GM19351 (cell line): ENCODE measurements at regions not wholly inside any gene's neighbourhood (a gene's known extent, or its start where the extent isn't known, plus 50 kb on each side); places are given as distances from the start of the nearest gene placed in this dataset.
A peak's percentile ranks its signal among the peaks of the same experiment; 100 is the strongest.

Source experiments
- ATAC-seq: cut with Tn5 transposase; IDR thresholded peaks from one replicate; pipeline ENCODE4 v1.9.1; 2021; ENCODE audit warnings: mild to moderate bottlenecking, moderate library complexity; ENCODE audit not compliant: unreplicated experiment

DNA sequence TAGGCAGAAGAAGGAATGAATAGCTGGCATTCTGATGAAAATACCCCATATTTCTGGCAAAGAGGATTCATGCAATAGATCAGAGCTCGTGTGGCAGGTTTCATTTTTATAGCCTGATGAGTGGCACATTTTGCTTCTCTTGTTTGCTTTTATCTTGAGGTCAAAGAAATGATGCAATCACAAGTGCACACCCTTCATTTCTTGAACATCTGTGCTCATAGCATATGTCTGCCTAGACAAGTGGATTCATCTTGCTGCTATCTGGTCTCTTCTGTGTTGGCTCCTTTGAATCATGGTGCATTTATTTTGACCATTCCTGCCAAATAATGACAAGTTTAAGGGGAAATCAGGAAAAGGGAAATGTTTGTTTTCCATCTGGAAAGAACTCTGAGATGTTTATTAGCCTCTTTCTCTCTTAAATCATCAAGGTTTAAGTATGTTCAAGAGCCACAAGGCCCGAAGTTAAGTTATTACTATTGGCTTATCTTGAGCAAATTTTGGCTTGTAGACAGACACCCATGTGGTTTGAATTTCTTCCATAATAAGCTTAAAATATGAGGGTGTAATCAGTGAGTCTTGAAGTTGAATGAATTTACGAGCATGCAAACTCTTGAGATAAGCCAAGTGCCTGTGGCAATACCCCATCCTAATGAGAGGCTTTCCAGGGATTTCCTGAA, 59.3 kb upstream of the HS3ST1 start:
- ATAC-seq: no peak

DNA sequence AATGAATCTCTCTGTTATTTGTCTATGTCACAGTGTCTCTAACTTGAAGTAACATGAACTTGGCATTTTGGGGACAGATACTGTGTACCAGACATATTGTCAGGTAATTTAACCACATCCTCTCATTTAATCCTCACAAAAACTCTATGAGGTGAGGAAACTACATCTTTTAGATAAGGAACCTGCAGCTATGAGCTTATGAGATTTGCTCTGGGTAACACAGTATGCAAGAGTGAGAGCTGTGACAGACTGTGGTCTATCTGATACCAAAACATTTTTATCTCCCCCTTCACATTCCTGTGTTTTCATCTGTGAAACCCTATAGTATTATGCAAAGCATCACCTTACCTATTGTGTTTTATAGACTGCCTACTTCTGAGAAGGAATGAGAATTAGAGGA, 58.4 kb upstream of the HS3ST1 start:
- no peak for ATAC-seq

DNA sequence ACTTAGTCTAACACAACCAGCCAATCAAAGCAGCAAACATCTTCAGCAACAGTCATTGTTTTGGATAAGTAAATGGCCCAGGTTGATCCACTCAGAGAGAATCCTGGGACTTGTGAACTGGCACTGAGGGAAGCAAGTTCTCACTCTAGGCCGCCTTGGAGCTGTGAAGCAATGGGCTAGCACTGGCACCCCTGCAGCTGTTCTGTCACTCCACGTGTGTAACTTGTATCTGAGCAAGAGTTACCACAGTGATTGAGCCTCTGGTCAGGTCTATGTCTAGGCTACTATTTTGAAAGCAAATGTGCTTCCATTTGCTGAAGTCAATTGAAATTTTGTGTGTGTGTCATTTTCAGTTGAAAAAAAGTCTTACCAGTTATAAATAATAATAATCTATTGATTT, 57.2 kb upstream of the HS3ST1 start:
- no peak for ATAC-seq

DNA sequence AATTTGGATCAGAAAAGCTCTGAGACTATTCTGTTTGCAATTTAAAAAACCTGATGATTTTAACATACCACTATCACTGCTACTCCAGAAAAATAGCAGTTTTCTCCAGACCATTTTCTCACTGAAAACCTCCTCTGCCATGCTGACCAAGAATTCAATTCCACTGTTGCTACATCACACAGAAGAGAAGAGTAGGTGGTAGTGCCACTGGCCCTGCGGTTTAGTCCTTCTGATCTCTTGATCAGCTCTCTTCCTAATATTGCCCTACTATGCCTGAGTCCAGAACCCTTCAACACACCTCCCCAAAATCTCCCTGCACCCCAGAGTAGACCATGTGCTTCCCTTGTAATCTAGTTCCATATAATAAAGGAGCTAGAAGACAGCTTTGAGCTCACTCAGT, 55.8 kb upstream of the HS3ST1 start:
- ATAC-seq: no peak

DNA sequence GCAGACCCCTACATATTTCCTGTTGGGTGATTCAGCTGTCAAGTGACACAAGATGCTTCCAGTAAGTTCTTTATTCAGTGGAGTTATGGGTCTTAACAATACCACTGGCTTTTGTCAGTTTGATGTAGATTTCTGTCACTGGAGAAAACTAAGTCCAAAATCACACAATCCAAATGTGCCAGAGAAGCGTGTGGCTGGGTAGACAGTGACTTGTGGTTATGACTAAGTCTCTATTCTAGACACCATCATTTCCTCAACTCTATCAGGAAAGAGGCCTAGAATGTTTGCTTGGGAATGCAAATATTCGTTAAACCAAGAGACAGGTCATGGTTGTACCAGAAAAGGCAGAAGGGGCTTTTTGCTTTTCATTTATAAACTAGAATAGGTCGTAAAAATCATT, 54.4 kb upstream of the HS3ST1 start:
- no peak for ATAC-seq

DNA sequence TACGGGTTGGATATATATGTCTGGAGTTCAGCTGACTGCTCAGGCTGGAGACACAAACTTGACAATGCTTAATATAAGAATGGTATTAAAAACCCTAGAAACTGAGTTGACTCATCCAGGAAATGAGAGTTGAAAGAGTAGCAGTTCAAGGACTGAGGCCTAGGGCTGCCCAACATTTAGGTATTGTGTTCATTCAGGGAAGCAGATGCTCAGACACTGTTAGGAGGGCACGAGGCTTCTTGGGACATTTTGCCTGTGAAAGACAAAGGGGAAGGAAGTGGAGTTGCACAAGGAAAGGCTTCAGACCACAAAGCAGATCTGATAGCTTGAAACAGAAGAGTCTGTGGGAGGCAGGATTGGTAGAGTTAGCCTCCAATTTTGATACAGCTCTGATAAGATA, 52.0 kb upstream of the HS3ST1 start:
- peak; percentile 93 for ATAC-seq
